ENCODE measurements at regions not wholly inside any gene's neighbourhood (a gene's known extent, or its start where the extent isn't known, plus 50 kb on each side); places are given as distances from the start of the nearest gene placed in this dataset.

DNA sequence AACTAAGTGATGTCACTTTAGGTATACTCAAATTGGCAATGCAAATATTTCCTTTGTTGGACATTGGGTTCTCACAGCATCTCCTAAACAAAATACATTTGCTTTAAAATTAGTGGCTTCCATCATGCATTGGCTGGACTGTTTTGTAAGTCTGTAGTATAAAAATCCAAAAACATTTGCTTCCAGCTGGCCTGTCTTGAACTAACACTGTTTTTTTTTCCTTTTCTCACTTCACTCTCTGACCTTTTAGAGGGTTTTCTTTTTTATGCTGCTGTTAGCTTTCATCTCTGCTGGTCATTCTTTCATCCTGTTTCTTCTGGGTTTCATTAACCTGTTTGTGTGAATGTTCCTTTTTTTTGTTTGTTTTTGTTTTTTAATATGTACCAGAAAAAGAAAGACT lies 121.7 kb upstream of the MLIP start:
- Histone ChIP-seq H3K36me3 (no peaks in the 10 kb centered on the region), H3K4me1 (no peaks in the 10 kb centered on the region), H3K9me3 (no peaks in the 10 kb centered on the region), H3K27me3 (no peaks in the 10 kb centered on the region), H3K4me3 (ENCODE audit: low read depth, low read length) (no peak overlapping the region)
- TF ChIP-seq, protein P1, sequence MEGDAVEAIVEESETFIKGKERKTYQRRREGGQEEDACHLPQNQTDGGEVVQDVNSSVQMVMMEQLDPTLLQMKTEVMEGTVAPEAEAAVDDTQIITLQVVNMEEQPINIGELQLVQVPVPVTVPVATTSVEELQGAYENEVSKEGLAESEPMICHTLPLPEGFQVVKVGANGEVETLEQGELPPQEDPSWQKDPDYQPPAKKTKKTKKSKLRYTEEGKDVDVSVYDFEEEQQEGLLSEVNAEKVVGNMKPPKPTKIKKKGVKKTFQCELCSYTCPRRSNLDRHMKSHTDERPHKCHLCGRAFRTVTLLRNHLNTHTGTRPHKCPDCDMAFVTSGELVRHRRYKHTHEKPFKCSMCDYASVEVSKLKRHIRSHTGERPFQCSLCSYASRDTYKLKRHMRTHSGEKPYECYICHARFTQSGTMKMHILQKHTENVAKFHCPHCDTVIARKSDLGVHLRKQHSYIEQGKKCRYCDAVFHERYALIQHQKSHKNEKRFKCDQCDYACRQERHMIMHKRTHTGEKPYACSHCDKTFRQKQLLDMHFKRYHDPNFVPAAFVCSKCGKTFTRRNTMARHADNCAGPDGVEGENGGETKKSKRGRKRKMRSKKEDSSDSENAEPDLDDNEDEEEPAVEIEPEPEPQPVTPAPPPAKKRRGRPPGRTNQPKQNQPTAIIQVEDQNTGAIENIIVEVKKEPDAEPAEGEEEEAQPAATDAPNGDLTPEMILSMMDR (IDR thresholded peaks at IDR 0.05; ENCODE audit: low read depth, low read length) = no peak
- DNase-seq = no peak

DNA sequence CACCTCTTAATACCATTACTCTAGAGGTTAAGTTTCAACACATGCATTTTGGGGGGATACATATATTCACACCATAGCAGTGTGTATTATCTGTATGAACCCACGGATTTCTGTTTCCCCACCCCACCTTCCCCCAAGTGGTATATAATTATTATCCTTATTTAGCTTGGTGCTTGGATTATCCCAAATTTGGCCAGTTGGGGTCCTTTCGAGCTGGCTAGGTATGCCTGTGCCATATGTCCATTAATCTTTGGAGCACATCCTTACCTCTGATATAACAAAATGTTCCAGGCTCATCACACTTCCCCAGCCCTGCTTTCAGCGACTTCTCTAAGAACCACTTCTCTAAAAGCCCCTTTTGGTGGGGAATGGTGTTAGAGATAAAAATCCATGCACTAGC lies 118.7 kb upstream of the MLIP start:
- no peak for DNase-seq
- TF ChIP-seq, protein P1 (IDR thresholded peaks at IDR 0.05; ENCODE audit: low read depth, low read length) = no peak
- H3K4me1 ChIP-seq = no peaks in the 10 kb centered on the region
- H3K27me3 ChIP-seq = no peaks in the 10 kb centered on the region
- no peaks in the 10 kb centered on the region for H3K9me3 ChIP-seq
- H3K4me3 ChIP-seq (ENCODE audit: low read depth, low read length) = no peak overlapping the region
- H3K36me3 ChIP-seq = no peaks in the 10 kb centered on the region

GRCh38 chr6:53994201-53994600 lies 117.0 kb upstream of the MLIP start:
- TF ChIP-seq, protein P1 (IDR thresholded peaks at IDR 0.05; ENCODE audit: low read depth, low read length) = no peak
- no peaks in the 10 kb centered on the region for H3K4me1 ChIP-seq
- H3K9me3 ChIP-seq = no peaks in the 10 kb centered on the region
- DNase-seq = no peak
- H3K27me3 ChIP-seq = no peaks in the 10 kb centered on the region
- H3K36me3 ChIP-seq = no peaks in the 10 kb centered on the region
- no peak overlapping the region for H3K4me3 ChIP-seq (ENCODE audit: low read depth, low read length)

DNA sequence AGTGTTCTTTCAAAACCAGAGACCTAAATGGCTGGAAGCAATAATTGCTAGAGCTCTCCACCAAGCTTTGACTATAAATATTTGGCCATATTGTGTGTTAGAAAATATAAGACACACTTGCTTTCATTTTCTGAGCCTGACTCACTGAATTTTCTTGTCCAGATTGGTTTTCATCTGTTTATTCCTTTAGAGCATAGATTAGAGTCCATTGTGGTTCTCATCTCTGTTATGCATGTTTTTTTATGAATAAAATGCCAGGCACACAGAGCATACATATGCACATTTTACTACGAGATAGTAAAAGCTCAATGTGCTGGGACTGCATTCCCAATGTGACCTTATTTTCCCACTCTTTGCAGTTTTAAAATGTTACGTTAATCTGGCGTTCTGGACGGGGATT lies 115.3 kb upstream of the MLIP start:
- H3K27me3 ChIP-seq = no peaks in the 10 kb centered on the region
- no peak overlapping the region for H3K4me3 ChIP-seq (ENCODE audit: low read depth, low read length)
- H3K4me1 ChIP-seq = no peaks in the 10 kb centered on the region
- DNase-seq = no peak
- no peaks in the 10 kb centered on the region for H3K9me3 ChIP-seq
- no peaks in the 10 kb centered on the region for H3K36me3 ChIP-seq
- TF ChIP-seq, protein P1 (IDR thresholded peaks at IDR 0.05; ENCODE audit: low read depth, low read length) = no peak

DNA sequence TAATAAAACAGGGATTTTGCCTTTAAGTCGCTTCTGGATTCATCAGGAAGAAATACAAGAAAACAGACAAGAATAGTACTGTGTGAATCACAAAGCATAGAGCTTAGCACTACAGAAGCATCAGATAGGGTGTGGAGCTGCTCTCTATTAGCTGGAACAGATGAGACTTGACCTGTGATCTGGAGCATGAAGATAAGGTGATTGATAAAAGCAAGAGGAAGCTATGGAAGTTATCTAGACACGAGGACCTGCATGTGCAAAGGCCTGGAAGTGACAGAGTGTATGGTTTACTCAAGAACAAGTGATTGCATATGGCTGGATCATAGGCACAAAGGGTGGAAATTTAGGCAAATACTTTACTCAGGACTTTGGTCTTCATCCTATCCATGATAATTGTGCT lies 112.9 kb upstream of the MLIP start:
- no peaks in the 10 kb centered on the region for H3K9me3 ChIP-seq
- H3K4me3 ChIP-seq (ENCODE audit: low read depth, low read length) = no peak overlapping the region
- TF ChIP-seq, protein P1 (IDR thresholded peaks at IDR 0.05; ENCODE audit: low read depth, low read length) = no peak
- H3K27me3 ChIP-seq = no peaks in the 10 kb centered on the region
- H3K4me1 ChIP-seq = no peaks in the 10 kb centered on the region
- H3K36me3 ChIP-seq = no peaks in the 10 kb centered on the region
- DNase-seq = no peak

DNA sequence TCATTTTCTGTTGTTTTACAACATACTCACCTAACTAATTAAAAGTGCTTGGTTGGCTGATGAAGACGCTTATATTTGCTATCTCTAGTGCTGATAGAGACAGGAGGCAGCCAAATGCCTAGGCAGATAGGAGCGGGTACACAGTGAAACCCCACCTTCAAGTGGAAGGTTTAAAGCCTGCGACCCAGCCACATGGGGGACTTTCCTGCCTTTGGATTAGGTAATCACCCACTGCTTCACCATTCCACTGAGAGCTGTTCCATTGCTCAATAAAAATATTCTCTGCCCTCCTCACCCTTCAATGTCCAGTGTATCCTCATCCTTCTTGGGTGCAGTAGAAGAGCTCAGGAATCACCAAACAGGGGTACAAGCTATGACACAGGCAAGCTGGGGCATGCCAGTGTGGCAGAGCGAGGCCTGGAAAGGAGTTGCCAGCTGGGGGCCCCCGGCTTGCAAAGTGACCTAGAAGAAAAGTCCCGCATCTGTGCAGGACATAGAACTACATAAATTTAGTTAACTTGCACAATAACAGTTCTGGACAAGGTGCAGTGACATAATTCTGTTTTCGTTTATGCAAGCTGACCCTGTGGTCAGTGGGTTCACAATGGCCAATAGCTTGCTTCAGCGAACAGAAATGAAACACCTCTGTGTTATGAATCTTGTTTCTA lies 112.0 kb upstream of the MLIP start:
- no peaks in the 10 kb centered on the region for H3K9me3 ChIP-seq
- no peaks in the 10 kb centered on the region for H3K36me3 ChIP-seq
- TF ChIP-seq, protein P1 (IDR thresholded peaks at IDR 0.05; ENCODE audit: low read depth, low read length) = no peak
- DNase-seq = no peak
- no peak overlapping the region for H3K4me3 ChIP-seq (ENCODE audit: low read depth, low read length)
- no peaks in the 10 kb centered on the region for H3K27me3 ChIP-seq
- no peaks in the 10 kb centered on the region for H3K4me1 ChIP-seq
